Cerebellar cortex (tissue), 1 donor: ENCODE measurements at regions not wholly inside any gene's neighbourhood (a gene's known extent, or its start where the extent isn't known, plus 50 kb on each side); places are given as distances from the start of the nearest gene placed in this dataset.

Experiments
- DNase-seq: peaks from one replicate; pipeline ENCODE4 v3.0.0-alpha.2; 2015; ENCODE audit warnings: low spot score

DNA sequence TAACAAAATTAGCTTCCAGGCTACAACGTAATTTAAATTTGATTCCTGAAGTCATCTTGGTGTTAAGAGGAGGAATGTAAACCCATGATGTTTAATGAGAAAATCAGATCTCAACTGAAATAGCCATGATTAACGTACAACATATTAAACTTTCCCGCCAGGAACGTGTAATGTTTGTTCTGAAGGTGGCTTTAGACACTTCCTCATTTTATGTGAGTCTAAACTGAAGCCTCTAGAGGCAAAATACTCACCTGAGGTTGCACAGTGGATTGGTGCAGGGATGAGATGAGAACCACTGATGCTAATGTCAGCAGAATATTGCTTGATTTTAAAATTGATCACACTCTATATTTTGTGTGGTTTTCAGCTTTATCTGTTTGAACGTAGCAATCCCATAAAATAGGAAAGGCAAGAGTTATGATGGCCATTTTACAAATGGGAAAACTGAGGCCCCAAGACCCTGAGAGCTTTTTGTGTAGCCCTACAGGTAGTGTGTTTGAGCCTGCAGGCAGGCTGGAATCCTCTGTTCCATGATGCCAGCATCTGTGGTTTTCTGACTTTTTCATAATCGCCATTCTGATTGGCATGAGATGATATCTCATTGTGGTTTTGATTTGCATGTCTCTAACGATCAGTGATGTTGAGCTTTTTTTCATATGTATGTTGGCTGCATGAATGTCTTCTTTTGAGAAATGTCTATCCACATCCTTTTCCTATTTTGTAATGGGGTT is 243.7 kb upstream of the BMPER start:
- no peak for DNase-seq

- no peak for DNase-seq
Measured at GRCh38 chr7:33666531-33666930, 238.8 kb upstream of the BMPER start.

- DNase-seq: no peak
Measured at GRCh38 chr7:33667196-33667595, 238.1 kb upstream of the BMPER start.

- no peak for DNase-seq
Measured at GRCh38 chr7:33669251-33669670, 236.1 kb upstream of the BMPER start.

GRCh38 chr7:33671531-33672262 is 233.6 kb upstream of the BMPER start:
- DNase-seq: no peak

- DNase-seq: no peak
Measured at GRCh38 chr7:33673029-33673700, 232.2 kb upstream of the BMPER start.

GRCh38 chr7:33674804-33675411 is 230.4 kb upstream of the BMPER start:
- no peak for DNase-seq

- DNase-seq: no peak
Measured at GRCh38 chr7:33677556-33677955, 227.8 kb upstream of the BMPER start.

DNA sequence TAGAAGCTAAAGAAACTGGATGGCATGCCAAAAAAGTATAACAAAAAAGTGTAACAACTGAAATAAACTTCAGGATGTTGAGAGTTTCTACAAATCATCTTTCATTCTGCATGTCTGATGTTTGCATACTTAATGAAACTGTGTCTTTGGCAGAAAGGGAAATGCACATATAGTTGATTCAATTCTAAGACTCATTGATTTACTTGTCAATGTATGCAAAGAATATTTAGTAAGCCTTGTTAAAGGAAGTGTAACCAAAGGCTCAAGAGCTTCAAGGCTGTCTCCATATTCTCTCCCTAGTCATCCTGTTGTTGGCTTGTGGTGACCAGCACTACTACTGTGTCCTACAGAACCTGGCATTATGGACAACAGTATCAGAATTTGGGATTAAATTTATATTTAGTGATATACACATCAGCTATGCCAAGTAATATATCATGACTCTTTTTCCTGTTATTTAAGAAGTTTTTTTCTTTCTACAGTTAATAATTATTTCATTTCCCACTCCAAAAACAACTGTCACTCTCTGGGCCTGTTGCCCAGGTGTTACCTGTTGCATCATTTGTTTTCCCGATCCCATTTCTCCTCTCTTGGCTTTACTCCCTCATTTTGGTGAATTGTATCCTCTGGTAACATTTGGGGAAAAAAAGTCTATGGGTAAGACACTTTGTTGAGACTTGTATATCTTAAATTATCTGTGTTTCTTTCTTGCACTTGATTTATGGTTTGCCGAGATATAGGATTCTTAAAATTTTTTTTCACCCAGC is 226.6 kb upstream of the BMPER start:
- DNase-seq: no peak

- DNase-seq: no peak
Measured at GRCh38 chr7:33680682-33681081, 224.7 kb upstream of the BMPER start.

GRCh38 chr7:33685503-33685902 is 219.8 kb upstream of the BMPER start:
- DNase-seq: no peak

- DNase-seq: no peak
Measured at GRCh38 chr7:33685981-33686683, 219.2 kb upstream of the BMPER start.

DNA sequence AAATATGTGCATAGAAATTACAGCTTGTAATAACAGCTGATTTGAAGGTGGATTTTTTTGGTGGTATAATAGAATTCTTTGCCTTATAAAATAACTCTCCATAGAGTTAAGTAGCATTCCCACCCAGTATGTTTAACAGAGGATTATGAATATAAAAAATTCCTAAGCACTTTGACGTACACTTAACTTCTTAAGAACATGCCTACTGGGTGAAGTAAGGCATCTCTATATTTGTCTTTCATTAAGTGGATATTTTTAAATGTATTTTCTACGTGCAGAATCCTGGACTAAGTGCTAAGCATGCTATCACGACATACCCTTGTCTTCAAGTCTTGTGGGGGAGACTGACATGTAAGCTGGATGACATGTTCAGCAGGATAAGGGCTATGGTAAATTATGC is 217.7 kb upstream of the BMPER start:
- no peak for DNase-seq

- no peak for DNase-seq
Measured at GRCh38 chr7:33691180-33691579, 214.2 kb upstream of the BMPER start.

DNA sequence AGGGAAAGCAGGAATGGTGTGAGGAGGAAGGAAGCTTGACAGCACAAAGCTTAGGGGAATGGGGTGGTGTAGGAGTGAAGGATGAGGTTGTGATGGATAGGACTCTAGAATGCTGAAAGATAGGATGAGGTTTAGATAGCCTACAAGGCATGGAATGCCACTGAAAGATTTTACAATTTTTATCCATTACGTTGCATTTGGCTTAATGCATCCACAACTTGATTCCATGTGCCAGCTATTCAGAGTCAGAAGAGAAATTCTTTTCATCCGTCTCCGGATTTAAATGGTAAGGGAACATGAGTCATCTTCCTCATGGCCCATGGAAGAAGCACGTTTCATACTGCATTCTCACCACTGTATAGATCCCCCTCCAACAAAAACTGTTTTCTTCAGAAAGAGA is 212.4 kb upstream of the BMPER start:
- DNase-seq: no peak

DNA sequence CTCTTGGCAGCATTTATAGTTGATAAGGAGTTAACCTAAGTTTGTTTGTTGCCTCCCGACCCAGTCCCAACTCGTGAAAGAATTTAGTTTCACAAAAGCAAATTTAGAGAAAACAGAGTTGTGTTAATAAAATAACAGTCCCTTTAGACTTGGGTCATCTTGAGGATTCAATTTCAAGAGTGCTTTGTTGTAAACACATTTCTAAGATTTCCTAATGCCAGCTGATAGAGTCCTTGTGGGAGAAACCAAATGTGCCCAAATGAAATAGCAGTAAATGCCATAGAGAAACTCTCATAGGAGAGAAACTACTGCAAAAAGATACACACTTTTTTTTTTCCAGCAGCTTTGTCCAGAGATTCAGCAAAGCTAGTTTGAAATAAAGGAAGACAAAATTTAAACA is 211.3 kb upstream of the BMPER start:
- DNase-seq: no peak

- DNase-seq: no peak
Measured at GRCh38 chr7:33697616-33698015, 207.7 kb upstream of the BMPER start.

DNA sequence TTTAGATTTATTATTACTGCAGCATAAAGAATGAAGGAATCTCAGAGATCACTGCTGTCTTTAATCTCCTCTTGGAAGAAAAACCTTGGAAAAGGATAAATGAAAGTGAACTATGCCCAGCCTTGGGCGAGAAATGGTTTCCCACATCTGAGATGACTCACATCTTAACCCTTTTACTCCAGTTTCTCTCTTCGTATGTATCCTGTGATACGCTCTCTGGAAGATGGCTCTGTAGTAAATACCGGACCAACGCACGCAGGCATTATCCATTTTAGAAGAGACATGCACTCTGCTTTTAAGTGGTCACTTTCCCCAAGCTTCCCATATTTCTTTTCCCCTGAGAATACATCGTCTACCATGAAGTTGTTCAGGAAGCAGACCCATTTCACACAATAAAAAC is 207.3 kb upstream of the BMPER start:
- no peak for DNase-seq

- DNase-seq: no peak
Measured at GRCh38 chr7:33698692-33699128, 206.6 kb upstream of the BMPER start.

GRCh38 chr7:33700001-33700899 is 205.1 kb upstream of the BMPER start:
- DNase-seq: no peak
